ENCODE measurements at regions not wholly inside any gene's neighbourhood (a gene's known extent, or its start where the extent isn't known, plus 50 kb on each side); places are given as distances from the start of the nearest gene placed in this dataset.
A peak's percentile ranks its signal among the peaks of the same experiment; 100 is the strongest.
"Not testable (repeated sequence)": the region's sequence is repeated elsewhere in the genome, so short reads cannot be mapped to it uniquely, and the experiment has no call there.

- no peaks in the 10 kb centered on the region for H3K9me3 ChIP-seq
- H3K36me3 ChIP-seq: no peaks in the 10 kb centered on the region
- no peak overlapping the region for H3K4me3 ChIP-seq
- intact Hi-C loops (cut with DNase I): no loop called here
- WGBS, 2 donors: 78 to 79% methylated on average over 4 of the region's 4 CpGs
- ATAC-seq (no peak), DNase-seq (no peak)
- H3K27ac ChIP-seq: no peak overlapping the region
- no peaks in the 10 kb centered on the region for H3K4me1 ChIP-seq
- H3K27me3 ChIP-seq: no peaks in the 10 kb centered on the region
- TF ChIP-seq CTCF (IDR thresholded peaks at IDR 0.05): no peak
Observed at GRCh38 chr4:159944477-159944876, 841.6 kb downstream of the RAPGEF2 start.

GRCh38 chr4:159946983-159947615 lies 844.2 kb downstream of the RAPGEF2 start:
- Histone ChIP-seq H3K9me3 (no peaks in the 10 kb centered on the region), H3K27me3 (no peaks in the 10 kb centered on the region), H3K27ac (no peak overlapping the region), H3K36me3 (no peaks in the 10 kb centered on the region), H3K4me3 (no peak overlapping the region), H3K4me1 (no peaks in the 10 kb centered on the region)
- 36 to 42% methylated on average over 4 of the region's 4 CpGs for WGBS, 2 donors
- ATAC-seq (no peak), DNase-seq (no peak)
- TF ChIP-seq CTCF (IDR thresholded peaks at IDR 0.05): peak; percentile 18 to 74 (median 61)
- intact Hi-C loops (cut with DNase I): no loop called here

GRCh38 chr4:159950707-159951106 lies 847.8 kb downstream of the RAPGEF2 start:
- ATAC-seq: no peak
- no peaks in the 10 kb centered on the region for H3K9me3 ChIP-seq
- WGBS, 2 donors: 61 to 66% methylated on average over 1 of the region's 1 CpG
- H3K4me1 ChIP-seq: no peaks in the 10 kb centered on the region
- intact Hi-C loops (cut with DNase I): no loop called here
- TF ChIP-seq CTCF (IDR thresholded peaks at IDR 0.05): no peak
- H3K27me3 ChIP-seq: no peaks in the 10 kb centered on the region
- no peak overlapping the region for H3K4me3 ChIP-seq
- no peak for DNase-seq
- H3K36me3 ChIP-seq: no peaks in the 10 kb centered on the region
- H3K27ac ChIP-seq: no peak overlapping the region

GRCh38 chr4:159966746-159967145 lies 863.9 kb downstream of the RAPGEF2 start:
- no peak for ATAC-seq
- Histone ChIP-seq H3K27me3 (no peaks in the 10 kb centered on the region), H3K36me3 (no peaks in the 10 kb centered on the region), H3K9me3 (peaks cover 0 to 1% (median 0%) of the 10 kb centered on the region in 11 donors), H3K4me3 (no peak overlapping the region), H3K27ac (no peak overlapping the region), H3K4me1 (no peaks in the 10 kb centered on the region)
- no peak for TF ChIP-seq CTCF (IDR thresholded peaks at IDR 0.05)
- DNase-seq: no peak
- intact Hi-C loops (cut with DNase I): no loop called here
- WGBS, 2 donors: 47 to 54% methylated on average over 4 of the region's 4 CpGs

- ATAC-seq; H3K4me1 ChIP-seq; DNase-seq; H3K36me3 ChIP-seq; H3K27me3 ChIP-seq; H3K27ac ChIP-seq; intact Hi-C loops (cut with DNase I); H3K4me3 ChIP-seq: not testable (repeated sequence)
- WGBS, 2 donors: 32 to 34% methylated on average over 6 of the region's 6 CpGs
- peaks cover 0 to 18% (median 3%) of the 10 kb centered on the region in 11 donors for H3K9me3 ChIP-seq
Observed at GRCh38 chr4:159976871-159977482, 874.1 kb downstream of the RAPGEF2 start.
